COR-L47 (cell line): ENCODE measurements at regions not wholly inside any gene's neighbourhood (a gene's known extent, or its start where the extent isn't known, plus 50 kb on each side); places are given as distances from the start of the nearest gene placed in this dataset.

ENCODE experiments used
- DNase-seq: peaks from one replicate; lab custom pipeline; 2025; lab: John Stamatoyannopoulos, UW

DNA sequence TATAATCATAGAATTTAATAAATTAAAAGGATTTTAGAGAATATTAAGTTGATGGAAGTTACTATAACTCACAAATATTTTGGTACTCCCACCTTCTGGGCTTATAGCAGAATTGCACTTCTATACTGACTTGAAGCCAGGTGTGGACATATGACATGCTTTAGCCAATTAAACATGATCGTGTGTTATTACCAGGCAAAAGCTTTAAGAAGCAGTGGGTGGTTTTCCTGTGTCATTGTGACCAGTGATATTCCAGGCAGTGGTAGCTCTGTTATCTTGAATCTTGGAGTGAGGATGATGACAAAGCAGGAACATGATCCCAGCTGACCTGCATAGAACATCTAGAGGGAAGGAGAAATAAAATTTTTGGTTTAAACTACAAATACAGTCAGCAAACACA lies 370.9 kb upstream of the ZEB2 start:
- DNase-seq, result peak; percentile 47

DNA sequence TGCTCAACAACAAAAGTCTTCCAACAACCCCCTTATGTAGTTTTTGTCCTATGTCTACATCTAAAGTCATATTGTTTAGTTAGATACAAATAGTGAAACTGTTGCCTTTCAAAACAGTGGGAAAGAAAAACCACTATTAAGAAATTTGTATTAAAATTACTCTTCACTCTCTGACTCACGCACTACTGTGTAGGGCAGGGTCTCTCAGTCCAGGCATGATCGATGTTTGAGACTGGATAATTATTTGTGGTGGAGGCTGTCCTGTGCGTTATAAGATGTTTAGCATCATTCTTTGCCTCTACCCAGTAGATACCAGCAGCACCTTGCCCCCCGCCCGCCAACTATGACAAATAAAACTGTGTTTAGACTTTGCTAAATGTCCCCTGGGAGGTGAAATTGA lies 369.4 kb upstream of the ZEB2 start:
- DNase-seq, result no peak

GRCh38 chr2:144886862-144887261 lies 366.9 kb upstream of the ZEB2 start:
- DNase-seq, result no peak

DNA sequence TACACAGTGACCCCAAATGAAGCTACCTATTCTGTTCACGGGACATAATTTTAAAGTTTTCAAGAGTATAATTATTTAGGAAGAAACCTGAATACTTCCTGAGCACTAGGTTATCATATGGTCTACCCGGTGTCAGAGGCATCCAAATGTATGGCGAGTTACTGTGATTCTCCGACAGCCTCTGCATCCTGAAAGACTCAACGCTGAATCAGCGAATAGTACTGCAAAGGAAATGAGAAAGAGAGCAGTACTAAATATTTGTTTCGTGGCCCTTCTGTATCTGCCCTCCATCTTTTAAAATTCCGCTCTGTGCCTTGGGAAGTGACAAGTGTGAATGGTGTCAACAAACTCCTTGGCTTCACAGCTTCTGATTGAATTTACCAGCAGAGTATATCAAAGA lies 358.0 kb upstream of the ZEB2 start:
- no peak for DNase-seq

DNA sequence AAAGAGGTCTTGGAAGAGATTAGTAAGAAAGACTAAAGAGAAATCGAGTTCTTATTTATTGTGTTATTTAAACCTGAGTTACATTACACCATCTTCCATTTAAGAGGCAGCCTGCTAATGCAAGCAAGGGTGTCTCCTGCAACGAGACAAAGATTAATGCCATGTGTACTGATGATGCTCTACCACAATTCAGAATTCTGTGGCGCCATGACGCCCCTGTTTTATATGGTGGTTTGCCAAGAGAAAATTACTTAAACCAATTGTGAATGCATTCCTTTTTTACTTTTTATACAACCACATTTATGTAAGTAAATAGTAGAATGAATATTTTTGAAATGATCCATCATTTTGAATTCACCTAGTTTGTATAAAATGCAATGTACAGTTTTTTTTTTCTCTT lies 356.1 kb upstream of the ZEB2 start:
- no peak for DNase-seq

GRCh38 chr2:144875290-144875969 lies 355.5 kb upstream of the ZEB2 start:
- DNase-seq, result no peak

DNA sequence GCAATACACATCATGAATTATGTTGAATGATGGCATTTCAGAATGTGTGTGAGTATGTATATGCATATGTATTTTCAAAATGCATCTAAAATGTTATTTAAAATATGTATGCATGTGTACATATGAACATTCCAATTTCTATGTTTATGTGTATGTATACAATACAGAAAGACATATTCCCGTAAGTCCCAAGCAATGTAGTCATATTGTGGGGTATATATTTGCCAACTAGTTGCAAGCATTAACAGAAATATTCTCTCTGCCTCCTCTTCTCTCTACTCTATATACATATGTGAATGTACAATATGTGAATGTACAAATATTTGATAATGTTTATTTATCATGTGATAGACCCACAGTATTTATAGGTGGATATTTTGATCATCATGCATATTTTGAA lies 345.8 kb upstream of the ZEB2 start:
- DNase-seq, result no peak

DNA sequence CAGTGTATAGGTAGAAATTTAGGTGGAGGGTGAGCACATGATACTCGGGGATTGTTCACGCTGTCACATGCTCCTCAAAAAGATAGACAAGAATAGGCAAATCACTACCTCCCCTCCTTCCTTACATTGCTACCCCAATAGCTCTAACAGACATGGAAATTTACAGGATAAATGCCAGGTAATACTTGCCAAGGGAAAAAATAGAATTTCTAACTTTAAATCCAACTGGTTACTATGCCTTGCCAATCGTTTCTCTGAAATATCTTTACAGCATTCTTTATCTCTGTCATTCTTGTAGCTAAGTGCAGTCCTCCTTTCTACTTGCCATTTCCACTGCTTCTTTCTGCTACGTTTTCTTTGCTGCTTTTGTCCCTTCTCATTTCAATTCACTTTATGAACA lies 339.8 kb upstream of the ZEB2 start:
- no peak for DNase-seq

DNA sequence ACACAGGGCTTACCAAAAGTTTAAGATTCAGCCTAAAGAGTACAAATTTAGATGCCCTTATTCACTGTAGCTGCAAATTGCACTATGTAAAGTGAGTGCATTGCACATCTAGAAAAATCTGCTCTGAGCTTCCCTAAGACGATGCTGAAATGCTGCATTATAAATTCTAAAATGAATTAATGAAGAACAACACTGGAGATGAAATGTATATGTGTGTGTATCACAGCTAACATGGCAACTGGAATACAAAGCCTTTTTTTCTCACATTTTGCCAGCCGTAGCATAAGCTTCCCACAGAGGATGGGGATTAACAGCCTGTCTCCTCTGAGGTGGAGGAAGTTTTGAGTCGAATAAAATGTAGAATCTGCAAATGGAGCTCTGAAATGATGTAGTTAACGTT lies 338.3 kb upstream of the ZEB2 start:
- no peak for DNase-seq

- no peak for DNase-seq
Measured at GRCh38 chr2:144854596-144854995, 334.7 kb upstream of the ZEB2 start.

DNA sequence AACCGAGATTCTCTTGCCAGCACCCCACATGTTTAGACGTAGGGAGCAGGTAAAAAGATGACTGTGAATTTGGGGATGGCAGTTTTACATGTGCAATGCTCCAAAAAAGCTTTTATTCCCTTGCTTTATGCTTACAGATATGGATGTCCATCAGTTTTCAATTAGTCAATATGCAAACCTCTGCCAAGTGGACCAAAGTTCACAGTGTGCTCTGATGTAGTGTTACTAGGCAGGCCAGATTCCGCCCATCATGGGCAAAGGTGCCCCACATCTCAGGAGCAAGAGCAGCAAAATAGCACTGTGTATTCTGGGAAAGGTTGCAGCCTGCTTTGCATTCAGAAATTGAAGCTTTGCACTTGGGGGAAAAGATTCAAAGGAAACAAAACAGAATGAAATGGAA lies 329.7 kb upstream of the ZEB2 start:
- DNase-seq, result no peak

DNA sequence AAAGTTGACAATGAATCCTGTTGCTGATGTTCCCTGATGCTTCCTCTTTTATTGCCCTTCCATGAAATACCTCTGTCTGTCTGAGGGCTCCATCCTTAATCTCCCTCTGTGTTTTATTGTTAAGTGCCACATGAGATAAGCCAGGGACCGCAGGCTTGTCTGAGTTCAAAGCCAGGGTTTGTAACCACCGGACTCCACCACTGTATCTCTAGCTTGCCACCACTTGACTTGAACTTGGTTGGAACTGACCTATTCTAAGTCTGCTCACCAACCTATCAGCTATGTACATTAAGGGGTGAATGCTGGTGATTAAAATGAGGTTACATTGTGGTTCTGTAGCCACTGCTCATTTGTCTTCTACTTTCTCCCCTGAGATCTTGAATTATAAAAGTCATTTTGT lies 328.5 kb upstream of the ZEB2 start:
- no peak for DNase-seq

GRCh38 chr2:144847347-144848080 lies 327.6 kb upstream of the ZEB2 start:
- DNase-seq, result no peak

DNA sequence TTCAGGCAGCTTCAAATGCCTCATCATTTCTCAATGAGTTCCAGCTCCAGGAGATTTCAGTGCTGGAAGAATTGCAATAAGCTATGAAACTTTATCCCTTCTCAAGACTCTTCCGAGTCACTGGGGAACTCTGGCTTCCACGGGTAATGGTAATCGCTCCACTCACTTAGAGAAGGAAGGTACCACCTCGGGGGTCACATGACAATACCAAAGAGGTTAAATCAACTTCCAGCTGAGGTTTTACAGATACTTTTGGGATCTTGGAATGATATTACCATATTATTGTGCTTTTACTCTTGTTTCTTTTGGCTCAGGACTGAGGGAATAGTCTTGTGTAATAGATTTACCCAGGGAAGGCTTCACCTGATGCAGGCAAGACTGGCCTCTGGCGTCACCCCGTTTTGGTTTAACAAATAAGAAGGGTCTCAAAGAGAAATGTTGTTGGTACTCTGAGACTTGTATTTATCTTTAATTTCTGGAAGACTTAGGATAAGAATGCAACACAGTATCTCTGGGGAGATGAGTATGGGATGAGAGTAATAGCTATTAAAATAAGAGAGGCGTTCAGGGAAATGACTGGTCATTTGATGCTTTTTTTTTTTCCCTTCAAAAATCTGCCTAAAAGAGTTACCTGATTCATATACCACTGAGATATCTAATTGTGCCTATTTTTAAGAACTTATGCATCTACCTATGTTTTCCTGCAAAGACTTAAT lies 316.9 kb upstream of the ZEB2 start:
- DNase-seq, result no peak

GRCh38 chr2:144835634-144836350 lies 315.9 kb upstream of the ZEB2 start:
- DNase-seq, result no peak

DNA sequence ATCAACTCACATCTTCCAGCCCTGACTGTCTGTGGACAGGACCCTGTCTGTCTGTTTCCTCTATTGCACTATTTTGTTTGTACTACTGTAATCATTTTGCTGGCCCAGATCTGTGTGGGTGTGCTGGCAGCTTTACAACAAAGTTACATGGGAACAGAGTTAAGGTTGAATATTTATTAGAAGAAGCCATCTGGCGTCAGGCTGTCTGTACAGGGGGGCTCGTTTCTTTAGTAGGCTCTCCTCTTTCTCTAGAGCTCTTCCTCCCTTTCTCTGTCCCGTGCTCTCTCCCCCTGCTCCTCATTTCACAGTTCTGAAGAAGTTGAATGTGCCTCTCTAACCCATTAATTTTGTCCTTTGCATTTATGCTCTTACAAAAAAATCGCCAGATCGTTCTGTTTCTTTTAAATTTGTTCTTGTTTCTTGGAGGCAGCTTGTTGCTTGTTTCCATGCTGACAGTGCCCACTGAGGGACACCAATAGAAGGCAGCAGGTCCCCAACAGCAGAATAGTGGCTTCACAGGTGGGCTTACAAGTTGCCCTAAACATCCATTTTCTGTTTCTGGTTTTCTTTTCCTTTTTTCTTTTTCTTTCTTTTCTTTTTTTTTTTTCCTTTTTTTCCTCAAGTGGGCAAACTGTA lies 315.2 kb upstream of the ZEB2 start:
- DNase-seq, result no peak

GRCh38 chr2:144834363-144834762 lies 314.4 kb upstream of the ZEB2 start:
- no peak for DNase-seq

DNA sequence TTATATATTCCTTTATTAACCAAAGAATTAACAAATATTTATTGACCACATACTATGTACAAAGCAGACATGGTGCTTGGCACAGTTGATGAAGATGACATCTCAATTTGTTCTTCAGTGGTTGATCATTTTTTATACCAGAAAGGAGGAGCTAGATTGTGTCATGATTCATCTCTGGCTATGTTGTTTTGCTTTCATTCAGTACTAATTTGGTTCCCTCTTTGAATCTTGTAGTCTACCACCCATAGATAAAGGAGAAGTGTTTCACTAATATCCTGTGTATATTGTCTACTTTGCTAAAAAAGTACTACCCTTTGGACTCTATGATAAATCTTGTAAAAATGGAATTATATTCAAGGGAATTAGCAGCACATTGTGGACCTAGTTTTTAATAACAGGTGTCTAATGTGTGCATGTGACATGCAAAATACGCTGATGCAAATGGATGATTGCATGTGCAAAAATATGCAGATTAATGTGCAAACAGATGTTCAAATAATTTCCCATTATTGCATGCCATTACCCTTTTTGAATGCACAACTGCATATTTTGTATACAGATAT lies 313.2 kb upstream of the ZEB2 start:
- no peak for DNase-seq

GRCh38 chr2:144832048-144832447 lies 312.1 kb upstream of the ZEB2 start:
- no peak for DNase-seq

- no peak for DNase-seq
Measured at GRCh38 chr2:144830543-144830942, 310.6 kb upstream of the ZEB2 start.

DNA sequence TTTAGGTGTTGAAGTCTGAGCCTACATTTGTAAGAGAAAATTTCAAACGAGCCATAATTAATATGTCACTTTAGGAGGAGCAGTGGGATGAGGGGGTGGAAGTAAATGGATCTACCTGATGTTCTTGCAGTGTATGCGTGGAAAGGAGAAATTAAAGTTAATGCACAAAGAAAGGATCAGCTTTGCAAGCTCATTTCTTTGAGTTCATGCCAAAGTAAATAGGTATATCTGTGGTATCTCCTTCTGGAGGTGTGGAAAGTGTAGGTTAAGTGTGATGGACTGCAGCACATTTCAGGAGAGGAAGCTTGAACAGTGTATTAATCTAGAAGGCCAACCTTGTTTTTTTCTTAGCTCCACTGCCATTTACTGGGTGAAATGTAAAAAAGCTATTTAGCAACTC lies 307.5 kb upstream of the ZEB2 start:
- DNase-seq, result no peak

DNA sequence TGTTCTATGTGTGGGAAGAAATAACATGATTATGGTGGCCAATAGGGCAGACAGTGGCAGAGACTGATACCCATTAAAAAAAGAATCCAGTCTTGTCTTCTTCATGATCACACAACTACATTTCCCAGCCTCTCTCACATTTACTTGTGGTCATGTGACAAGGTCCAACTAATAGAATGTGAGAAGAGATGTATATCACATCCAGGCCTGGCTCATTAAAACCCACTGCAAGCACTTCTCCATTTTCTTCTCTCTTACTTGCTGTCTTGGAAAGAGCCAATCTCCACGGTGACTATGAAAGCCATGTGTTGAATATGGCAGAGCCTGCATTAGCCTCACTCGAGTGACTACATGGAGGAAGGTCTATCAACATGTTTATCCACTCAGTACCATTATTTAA lies 306.2 kb upstream of the ZEB2 start:
- DNase-seq, result no peak
